Neural crest cell (in vitro differentiated cells): ENCODE measurements at regions not wholly inside any gene's neighbourhood (a gene's known extent, or its start where the extent isn't known, plus 50 kb on each side); places are given as distances from the start of the nearest gene placed in this dataset.

Source experiments
- DNase-seq: peaks from one replicate; pipeline ENCODE4 v3.0.0; 2021; ENCODE audit warnings: low read depth, mixed read lengths, low spot score
- H3K27ac Mint-ChIP-seq: one replicate; pipeline ENCODE4 v1.8.0; 2021; ENCODE audit warnings: mild to moderate bottlenecking, mixed read lengths; ENCODE audit not compliant: unreplicated experiment
- H3K27me3 Mint-ChIP-seq: 2 replicates; pipeline ENCODE4 v1.8.0; 2021; ENCODE audit warnings: low read depth, mild to moderate bottlenecking, mixed read lengths
- H3K36me3 Mint-ChIP-seq: 2 replicates; pipeline ENCODE4 v1.8.0; 2021; ENCODE audit warnings: low read depth, mild to moderate bottlenecking, mixed read lengths
- H3K4me1 Mint-ChIP-seq: 2 replicates; pipeline ENCODE4 v1.8.0; 2021; ENCODE audit warnings: mixed read lengths
- H3K4me3 Mint-ChIP-seq: one replicate; pipeline ENCODE4 v1.8.0; 2021; ENCODE audit warnings: mild to moderate bottlenecking, mixed read lengths
- H3K9me3 Mint-ChIP-seq: 2 replicates; pipeline ENCODE4 v1.8.0; 2021; ENCODE audit warnings: mixed read lengths
- CTCF ChIP-seq: fragments of 200-600 bp; sonication (generic); conservative IDR thresholded peaks from 2 replicates; pipeline ENCODE4 v1.5.0; 2021; ENCODE audit warnings: antibody characterized with exemption, mild to moderate bottlenecking

DNA sequence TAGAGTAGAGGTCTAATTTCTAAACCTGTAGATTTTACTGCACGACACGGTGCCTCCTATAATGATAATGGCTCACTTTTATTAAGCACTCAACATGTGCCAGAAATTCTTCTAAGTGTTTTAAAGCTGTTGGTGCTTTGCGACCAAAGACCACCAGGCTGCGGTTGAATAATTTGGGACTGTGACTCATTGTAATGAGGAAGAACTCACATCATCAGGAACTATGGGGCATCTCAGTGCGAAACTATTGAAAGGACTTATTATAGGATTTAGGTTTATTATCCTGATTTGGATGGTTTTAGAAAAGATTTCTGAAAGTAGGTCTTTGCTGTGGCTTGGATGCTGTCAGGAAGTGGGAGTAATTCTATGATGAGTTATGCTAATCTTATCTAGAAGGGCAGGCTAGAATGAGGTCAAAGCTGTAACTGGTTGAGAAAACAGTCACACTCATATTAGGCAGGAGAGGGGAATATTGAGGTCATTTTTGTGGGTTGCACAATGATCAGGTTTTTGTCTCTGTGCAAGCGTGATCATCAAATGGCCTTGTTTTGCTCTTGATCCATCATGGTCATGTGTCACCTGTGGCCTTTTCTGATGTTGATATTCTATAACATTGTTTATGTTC lies 266.8 kb downstream of the PCDH20 start:
- Mint-ChIP-seq H3K27ac (no peak overlapping the region), H3K4me1 (peaks cover 9% of the 10 kb centered on the region), H3K27me3 (no peaks in the 10 kb centered on the region), H3K9me3 (no peaks in the 10 kb centered on the region), H3K4me3 (no peak overlapping the region), H3K36me3 (no peaks in the 10 kb centered on the region)
- no peak for DNase-seq
- TF ChIP-seq CTCF, result no peak

GRCh38 chr13:61148211-61148610 lies 267.4 kb downstream of the PCDH20 start:
- Mint-ChIP-seq H3K4me3 (no peak overlapping the region), H3K9me3 (no peaks in the 10 kb centered on the region), H3K4me1 (peaks cover 9% of the 10 kb centered on the region), H3K27me3 (no peaks in the 10 kb centered on the region), H3K36me3 (no peaks in the 10 kb centered on the region), H3K27ac (no peak overlapping the region)
- no peak for DNase-seq
- no peak for TF ChIP-seq CTCF

DNA sequence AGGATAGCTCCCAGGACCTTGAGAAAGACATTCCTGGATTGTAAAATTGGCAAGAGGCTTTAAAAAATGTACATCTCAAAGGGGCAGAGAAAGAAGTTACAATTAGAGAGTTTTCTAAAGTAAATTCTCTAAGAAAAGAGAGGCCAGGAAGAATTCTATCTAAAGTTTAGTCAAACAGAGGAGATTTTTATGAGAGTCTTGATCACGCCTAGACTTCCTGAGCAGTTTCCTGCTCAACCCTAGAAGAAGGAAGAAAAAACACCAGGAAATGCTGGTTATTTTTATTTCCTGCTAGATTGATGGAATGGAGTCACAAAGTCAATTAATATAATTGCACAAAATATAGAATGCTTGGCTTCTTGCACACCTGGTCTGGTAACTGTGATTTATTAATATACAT lies 269.1 kb downstream of the PCDH20 start:
- peaks cover 9% of the 10 kb centered on the region for H3K4me1 Mint-ChIP-seq
- H3K27me3 Mint-ChIP-seq, result no peaks in the 10 kb centered on the region
- H3K27ac Mint-ChIP-seq, result no peak overlapping the region
- H3K9me3 Mint-ChIP-seq, result no peaks in the 10 kb centered on the region
- DNase-seq, result no peak
- no peaks in the 10 kb centered on the region for H3K36me3 Mint-ChIP-seq
- TF ChIP-seq CTCF, result no peak
- no peak overlapping the region for H3K4me3 Mint-ChIP-seq

DNA sequence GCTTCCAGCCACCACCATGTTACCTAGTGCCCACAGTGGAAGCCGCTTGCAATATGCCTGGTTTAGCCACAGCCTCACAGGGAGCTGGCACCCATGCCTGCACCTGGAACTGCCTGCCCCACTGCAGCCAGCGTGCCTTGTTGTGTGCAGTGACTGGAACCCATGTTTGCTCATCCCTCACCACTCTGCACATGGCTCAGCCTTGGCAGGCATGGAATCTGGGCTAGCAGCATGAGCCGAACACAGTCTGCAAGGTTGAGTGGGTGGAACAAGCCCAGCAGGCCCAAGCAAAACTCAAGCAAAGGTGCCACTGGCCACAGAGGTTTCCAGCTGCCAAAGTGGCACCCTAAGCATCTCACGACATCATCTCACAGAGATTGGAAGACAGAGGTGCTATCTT lies 269.5 kb downstream of the PCDH20 start:
- Mint-ChIP-seq H3K27me3 (no peaks in the 10 kb centered on the region), H3K9me3 (no peaks in the 10 kb centered on the region)

DNA sequence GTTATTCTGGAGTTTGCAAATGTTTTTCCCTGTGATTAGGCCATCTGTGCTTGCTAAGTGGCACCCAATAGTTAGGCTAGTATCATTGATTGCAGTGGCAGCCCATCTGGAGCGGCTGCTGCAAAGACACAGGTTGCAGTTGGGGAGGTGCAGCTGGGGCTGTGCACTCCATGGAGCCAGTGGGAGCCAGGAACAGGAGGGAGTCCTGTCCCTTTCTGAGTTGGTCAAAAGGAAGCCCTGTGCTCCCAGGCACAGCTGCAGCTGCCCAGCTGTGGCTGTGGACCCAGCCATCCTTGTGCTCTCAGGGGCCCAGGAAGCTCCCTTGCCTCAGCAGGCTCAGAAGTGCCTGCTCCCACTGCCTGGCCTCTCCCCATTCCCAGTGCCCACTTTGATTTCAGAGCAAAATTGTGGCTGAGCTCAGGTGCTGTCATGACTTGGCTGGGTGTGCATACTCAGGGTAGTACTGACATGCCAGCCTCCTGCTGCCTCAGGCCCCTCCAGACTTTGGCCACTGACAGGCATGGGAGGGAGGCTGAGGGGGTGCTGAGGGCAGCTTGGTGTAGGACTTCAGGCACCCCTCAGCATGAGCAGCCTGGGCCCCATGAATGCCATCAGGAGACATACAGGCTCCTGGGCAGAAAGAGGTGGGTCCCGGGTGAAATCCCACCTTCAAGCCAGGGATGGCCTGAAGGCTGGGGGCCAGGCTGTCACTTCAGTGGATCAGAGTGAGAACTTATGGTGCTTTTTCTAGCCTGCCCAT lies 270.6 kb downstream of the PCDH20 start:
- Mint-ChIP-seq H3K4me1 (peaks cover 9% of the 10 kb centered on the region), H3K27ac (no peak overlapping the region), H3K4me3 (no peak overlapping the region), H3K36me3 (no peaks in the 10 kb centered on the region), H3K9me3 (no peaks in the 10 kb centered on the region), H3K27me3 (no peaks in the 10 kb centered on the region)
- no peak for DNase-seq
- no peak for TF ChIP-seq CTCF

More for the DNA sequence above, 269.5 kb downstream of the PCDH20 start:
- TF ChIP-seq CTCF, result no peak
- Mint-ChIP-seq H3K36me3 (no peaks in the 10 kb centered on the region), H3K4me3 (no peak overlapping the region), H3K4me1 (peaks cover 9% of the 10 kb centered on the region), H3K27ac (no peak overlapping the region)
- DNase-seq, result no peak
